Esophagus (tissue), 2 donors: ENCODE measurements at regions not wholly inside any gene's neighbourhood (a gene's known extent, or its start where the extent isn't known, plus 50 kb on each side); places are given as distances from the start of the nearest gene placed in this dataset.
"Not testable (repeated sequence)": the region's sequence is repeated elsewhere in the genome, so short reads cannot be mapped to it uniquely, and the experiment has no call there.

Experiments used
- H3K27ac ChIP-seq, 2 donors: one replicate each; pipeline ENCODE4 v1.5.1; 2013; ENCODE audit warnings: low read depth in 2 of 2, mild to moderate bottlenecking in 2 of 2, inconsistent platforms in 1 of 2, low read length in 1 of 2, moderate library complexity in 1 of 2
- H3K27me3 ChIP-seq, 2 donors: one replicate each; pipeline ENCODE4 v1.6.1; 2013; ENCODE audit warnings: low read length in 2 of 2, control low read depth in 1 of 2, mild to moderate bottlenecking in 1 of 2; ENCODE audit not compliant: insufficient read depth in 2 of 2, control insufficient read depth in 1 of 2
- H3K36me3 ChIP-seq, 2 donors: one replicate each; pipeline ENCODE4 v1.6.1; 2013; ENCODE audit warnings: low read length in 1 of 2; ENCODE audit not compliant: control insufficient read depth in 2 of 2, insufficient read depth in 2 of 2
- H3K4me1 ChIP-seq, 2 donors: one replicate each; pipeline ENCODE4 v1.6.1; 2013; ENCODE audit warnings: low read length in 1 of 2; ENCODE audit not compliant: control insufficient read depth in 2 of 2, insufficient read depth in 2 of 2
- H3K4me3 ChIP-seq, 2 donors: one replicate each; pipeline ENCODE4 v1.5.1; 2013; ENCODE audit warnings: low read length in 2 of 2, mild to moderate bottlenecking in 2 of 2, low read depth in 1 of 2, moderate library complexity in 1 of 2
- H3K9me3 ChIP-seq, 2 donors: one replicate each; pipeline ENCODE4 v1.6.1; 2013; ENCODE audit warnings: mild to moderate bottlenecking in 2 of 2, low read depth in 1 of 2, low read length in 1 of 2, moderate library complexity in 1 of 2; ENCODE audit not compliant: control insufficient read depth in 2 of 2, insufficient read depth in 1 of 2
- WGBS, 2 donors: extraction: QIAGEN DNeasy Blood & Tissue Kit; methylation state at CpG; one replicate each; pipeline ENCODE4 v1.1.7; 2013; 5-methylcytosine and 5-hydroxymethylcytosine counted together
- donor health status: healthy with polysubstance abuse.
- donor health status: Bipolar disorder and iron deficiency.

DNA sequence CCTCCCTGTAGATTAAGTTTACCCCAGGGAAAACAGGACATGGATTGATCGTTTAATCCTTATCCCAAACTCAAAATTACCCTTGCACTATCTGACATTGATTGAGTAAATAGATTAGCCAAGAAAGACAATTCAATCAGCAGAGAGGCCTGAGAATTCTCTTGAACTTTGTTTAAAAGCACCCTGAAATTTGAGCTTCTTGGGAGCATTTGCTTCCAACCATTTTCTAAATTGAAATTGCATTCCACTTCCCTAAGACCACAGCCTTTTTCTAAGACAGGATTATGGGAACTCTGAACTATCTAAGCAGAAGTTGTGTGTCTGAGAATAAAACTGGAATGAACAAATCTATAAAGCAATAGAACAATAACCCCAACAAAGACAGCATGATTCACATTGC, 76.6 kb upstream of the TNRC6A start:
- WGBS, 2 donors: 35 to 37% methylated on average over 1 of the region's 1 CpG
- Histone ChIP-seq H3K4me1 (no peaks in the 10 kb centered on the region), H3K27me3 (no peaks in the 10 kb centered on the region), H3K36me3 (no peaks in the 10 kb centered on the region), H3K9me3 (no peaks in the 10 kb centered on the region), H3K27ac (no peak overlapping the region), H3K4me3 (no peak overlapping the region)

DNA sequence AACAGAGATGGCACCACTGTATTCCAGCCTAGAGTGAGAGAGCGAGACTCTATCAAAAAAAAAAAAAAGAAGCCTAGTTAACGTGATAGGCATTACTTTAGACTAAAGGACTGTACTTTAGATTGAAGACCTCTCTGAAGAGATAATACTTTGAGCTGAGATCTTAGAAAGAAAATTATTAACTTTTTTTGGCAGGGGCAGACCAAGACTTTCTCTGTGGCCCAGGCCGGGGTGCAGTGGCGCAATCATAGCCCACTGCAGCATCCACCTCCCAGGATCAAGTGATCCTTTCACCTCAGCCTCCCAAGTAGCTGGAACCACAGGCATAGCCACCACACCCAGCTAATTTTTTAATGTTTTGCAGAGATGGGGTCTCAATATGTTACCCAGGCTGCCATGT, 75.7 kb upstream of the TNRC6A start:
- Histone ChIP-seq H3K4me1 (no peaks in the 10 kb centered on the region), H3K4me3 (no peak overlapping the region), H3K27me3 (no peaks in the 10 kb centered on the region), H3K9me3 (no peaks in the 10 kb centered on the region), H3K27ac (no peak overlapping the region), H3K36me3 (no peaks in the 10 kb centered on the region)
- WGBS, 2 donors: 90 to 92% methylated on average over 4 of the region's 4 CpGs

DNA sequence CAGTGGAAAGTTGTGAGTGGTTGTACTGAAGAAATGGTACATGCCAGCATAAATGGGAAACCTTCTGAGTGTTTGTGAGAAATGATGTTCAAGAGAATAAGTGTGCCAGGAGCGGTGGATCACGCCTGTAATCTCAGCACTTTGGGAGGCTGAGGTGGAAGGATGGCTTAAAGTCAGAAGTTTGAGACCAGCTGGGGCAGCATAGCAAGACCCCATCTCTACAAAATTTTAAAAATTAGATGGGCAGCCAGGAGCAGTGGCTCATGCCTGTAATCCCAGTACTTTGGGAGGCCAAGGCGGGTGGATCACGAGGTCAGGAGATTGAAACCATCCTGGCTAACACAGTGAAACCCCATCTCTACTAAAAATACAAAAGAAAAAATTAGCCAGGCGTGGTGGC, 63.5 kb upstream of the TNRC6A start:
- H3K4me3 ChIP-seq, H3K27ac ChIP-seq, H3K9me3 ChIP-seq, H3K36me3 ChIP-seq, H3K27me3 ChIP-seq, H3K4me1 ChIP-seq: not testable (repeated sequence)
- WGBS, 2 donors: 95% methylated on average over 5 of the region's 5 CpGs

DNA sequence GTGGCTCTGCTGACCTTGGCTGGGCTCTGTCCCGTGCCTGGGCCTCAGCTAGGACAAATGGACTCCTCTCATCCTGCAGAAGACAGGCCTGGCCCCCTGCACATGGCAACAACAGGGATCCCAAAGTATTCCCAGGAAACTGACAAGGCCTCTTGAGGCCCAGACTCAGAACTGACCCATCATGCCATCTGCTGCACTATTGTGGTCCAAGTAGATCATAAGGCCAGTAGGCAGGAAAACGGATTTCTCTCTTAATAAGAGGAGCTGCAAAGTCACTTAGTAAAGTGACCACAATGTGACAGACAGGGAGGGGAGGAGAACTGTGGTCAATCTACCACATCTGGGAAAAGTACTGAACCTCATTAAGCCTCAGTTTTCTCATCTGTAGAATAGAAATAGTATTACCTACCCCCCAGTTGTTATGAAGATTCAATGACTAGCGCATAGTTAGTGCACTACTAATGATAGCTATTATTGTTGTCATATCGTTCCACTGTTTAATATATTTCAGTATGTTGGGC, 62.1 kb upstream of the TNRC6A start:
- H3K9me3 ChIP-seq: no peaks in the 10 kb centered on the region
- H3K4me3 ChIP-seq: no peak overlapping the region
- no peaks in the 10 kb centered on the region for H3K36me3 ChIP-seq
- no peaks in the 10 kb centered on the region for H3K4me1 ChIP-seq
- no peaks in the 10 kb centered on the region for H3K27me3 ChIP-seq
- H3K27ac ChIP-seq: no peak overlapping the region
- WGBS, 2 donors: 78 to 86% methylated on average over 4 of the region's 4 CpGs

DNA sequence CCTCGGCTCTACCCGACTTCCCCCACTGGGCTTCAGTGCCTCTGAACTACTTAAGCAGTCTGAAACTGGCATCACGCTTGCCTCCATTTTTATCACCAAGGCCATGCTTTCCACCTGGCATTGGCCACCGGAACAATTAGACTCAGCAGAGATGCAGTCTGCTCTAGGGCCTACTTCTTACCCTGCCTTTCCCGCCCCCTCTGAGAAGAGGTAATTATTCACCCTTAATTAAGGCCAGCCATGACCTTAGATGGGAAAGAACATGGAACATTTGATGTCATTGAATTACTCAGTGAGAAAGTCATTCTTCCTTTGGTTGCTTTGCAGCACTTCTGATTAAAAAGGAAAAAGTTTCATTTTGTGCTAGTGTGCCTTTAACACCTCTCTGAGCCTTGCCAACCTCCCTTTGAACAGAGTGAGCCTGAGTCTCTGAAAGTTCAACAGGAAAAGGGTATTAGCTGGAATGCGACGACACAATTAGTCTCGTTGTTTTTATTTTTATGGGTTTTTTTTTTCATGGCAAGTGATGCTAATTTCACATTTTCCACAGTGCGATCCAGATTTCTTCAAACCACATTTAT, 60.9 kb upstream of the TNRC6A start:
- Histone ChIP-seq H3K36me3 (no peaks in the 10 kb centered on the region), H3K27ac (peak overlapping the region in 1 of 2 donors; percentile 62), H3K9me3 (no peaks in the 10 kb centered on the region), H3K4me3 (no peak overlapping the region), H3K27me3 (no peaks in the 10 kb centered on the region), H3K4me1 (no peaks in the 10 kb centered on the region)
- 44 to 47% methylated on average over 9 of the region's 9 CpGs for WGBS, 2 donors

DNA sequence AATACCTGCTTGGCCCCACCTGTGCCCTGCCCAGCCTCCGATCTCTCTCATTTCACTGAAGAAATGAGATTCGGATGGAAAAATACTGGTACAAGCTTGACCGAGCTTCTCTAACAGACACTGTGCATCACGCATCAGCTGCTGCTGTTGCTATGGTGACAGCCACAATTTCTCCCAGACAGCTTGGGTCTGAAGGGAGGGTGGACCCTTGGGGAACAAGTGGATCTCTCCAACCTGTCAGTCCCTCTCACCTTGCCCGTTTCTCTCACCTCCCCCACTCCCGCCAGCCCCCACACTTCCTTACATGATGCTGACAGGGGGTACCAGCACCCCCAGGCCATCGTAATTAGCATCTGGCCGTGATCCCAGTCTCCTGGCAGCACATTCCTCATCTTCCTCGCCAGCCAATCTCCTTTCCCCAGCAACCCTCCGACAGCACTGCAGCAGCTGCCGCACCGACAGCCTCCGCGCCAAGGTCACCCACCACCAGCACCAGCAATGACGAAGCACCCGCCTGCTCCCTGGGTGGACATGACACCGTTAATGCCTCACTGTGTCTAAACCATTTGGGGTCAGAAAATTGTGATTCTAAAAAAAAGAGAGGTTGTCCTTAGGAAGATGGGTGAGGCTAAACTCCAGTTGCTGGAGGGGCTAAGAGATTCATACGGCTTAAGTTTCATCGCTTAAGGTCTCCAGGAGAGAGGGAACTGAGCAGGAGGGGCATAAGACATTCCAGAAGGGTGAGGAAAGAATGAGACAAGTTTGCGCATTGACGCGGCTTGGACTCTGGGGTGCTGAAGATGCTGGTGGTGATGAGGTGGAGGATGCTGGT, 58.6 kb upstream of the TNRC6A start:
- no peaks in the 10 kb centered on the region for H3K36me3 ChIP-seq
- no peaks in the 10 kb centered on the region for H3K27me3 ChIP-seq
- H3K4me1 ChIP-seq: no peaks in the 10 kb centered on the region
- 19 to 21% methylated on average over 22 of the region's 22 CpGs for WGBS, 2 donors
- no peaks in the 10 kb centered on the region for H3K9me3 ChIP-seq
- no peak overlapping the region for H3K4me3 ChIP-seq
- H3K27ac ChIP-seq: peak overlapping the region; percentile 40 to 63

DNA sequence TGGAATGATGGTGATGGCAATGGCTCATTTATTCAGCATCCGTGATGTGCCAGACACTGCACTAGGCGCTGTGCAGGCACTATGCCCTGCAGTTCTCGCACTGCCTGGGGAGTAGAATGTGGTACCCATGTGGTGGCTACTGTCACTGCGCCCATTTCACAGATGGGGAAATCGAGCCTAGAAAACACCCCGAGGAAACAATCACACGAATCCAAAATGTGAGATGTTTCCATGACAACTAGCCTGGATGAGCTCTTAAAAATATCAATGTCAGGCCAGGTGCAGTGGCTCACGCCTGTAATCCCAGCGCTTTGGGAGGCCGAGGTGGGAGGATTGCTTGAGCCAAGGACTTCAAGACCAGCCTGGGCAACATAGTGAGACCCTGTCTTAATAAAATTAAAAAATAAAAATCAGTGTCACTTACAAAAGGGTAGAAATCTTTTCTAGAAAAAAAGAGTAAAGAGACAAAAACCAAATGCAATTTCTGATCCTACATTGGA, 57.9 kb upstream of the TNRC6A start:
- H3K36me3 ChIP-seq: no peaks in the 10 kb centered on the region
- H3K4me3 ChIP-seq: no peak overlapping the region
- H3K27me3 ChIP-seq: no peaks in the 10 kb centered on the region
- H3K4me1 ChIP-seq: no peaks in the 10 kb centered on the region
- no peak overlapping the region for H3K27ac ChIP-seq
- 79 to 85% methylated on average over 10 of the region's 10 CpGs for WGBS, 2 donors
- H3K9me3 ChIP-seq: no peaks in the 10 kb centered on the region

DNA sequence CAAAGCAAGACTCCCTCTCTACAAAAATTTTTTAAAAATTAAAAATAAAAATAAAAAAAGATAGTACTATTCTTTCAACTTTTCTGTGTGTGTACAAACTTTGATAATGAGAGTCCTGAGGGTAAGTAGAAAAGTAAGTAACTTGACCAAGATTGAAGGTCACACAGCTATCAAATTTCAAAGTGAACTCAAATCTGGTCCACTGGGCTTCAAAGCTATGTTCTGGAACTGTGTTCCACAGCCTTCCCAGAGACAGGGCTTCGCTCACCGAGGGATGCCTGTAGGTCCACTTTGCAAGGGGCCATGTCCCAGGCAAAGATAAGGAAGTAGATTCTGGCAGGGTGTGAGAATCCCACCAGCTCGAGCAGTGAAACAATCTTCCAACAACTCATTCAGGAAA, 56.3 kb upstream of the TNRC6A start:
- Histone ChIP-seq H3K27ac (no peak overlapping the region), H3K4me3 (no peak overlapping the region)
- 85% methylated on average over 3 of the region's 3 CpGs for WGBS, 2 donors

DNA sequence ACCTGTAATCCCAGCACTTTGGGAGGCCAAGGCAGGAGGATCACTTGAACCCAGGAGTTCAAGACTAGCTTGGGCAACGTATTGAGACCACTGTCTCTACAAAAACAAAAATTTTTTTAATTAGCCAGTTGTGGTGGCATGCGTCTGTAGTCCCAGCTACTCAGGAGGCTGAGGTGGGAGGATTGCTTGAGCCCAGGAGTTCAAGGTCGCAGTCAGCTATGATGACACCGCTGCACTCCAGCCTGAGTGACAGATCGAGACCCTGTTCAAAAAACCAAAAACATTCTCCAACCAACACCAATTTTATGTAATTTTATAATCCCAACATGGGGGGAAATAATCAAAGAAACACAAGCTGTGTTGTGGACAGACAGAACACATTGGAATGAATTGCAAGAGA, 54.6 kb upstream of the TNRC6A start:
- Histone ChIP-seq H3K27ac (no peak overlapping the region), H3K4me1 (no peaks in the 10 kb centered on the region)
- WGBS, 2 donors: 89 to 92% methylated on average over 5 of the region's 5 CpGs

More for the DNA sequence above, 56.3 kb upstream of the TNRC6A start:
- Histone ChIP-seq H3K9me3 (no peaks in the 10 kb centered on the region), H3K27me3 (no peaks in the 10 kb centered on the region), H3K36me3 (no peaks in the 10 kb centered on the region), H3K4me1 (no peaks in the 10 kb centered on the region)

More for the DNA sequence above, 54.6 kb upstream of the TNRC6A start:
- Histone ChIP-seq H3K4me3 (no peak overlapping the region), H3K36me3 (no peaks in the 10 kb centered on the region), H3K27me3 (no peaks in the 10 kb centered on the region), H3K9me3 (no peaks in the 10 kb centered on the region)
